Peyer's patch (tissue), 4 donors: ENCODE measurements at regions not wholly inside any gene's neighbourhood (a gene's known extent, or its start where the extent isn't known, plus 50 kb on each side); places are given as distances from the start of the nearest gene placed in this dataset.

ENCODE experiments used
- DNase-seq, 3 donors: peaks; one replicate each; pipeline ENCODE4 v3.0.0-alpha.2; 2017 to 2019
- H3K27ac ChIP-seq, 4 donors: fragments of 200-600 bp; sonication (generic); one replicate each; pipeline ENCODE4 v1.5.1; 2016 to 2019
- H3K27me3 ChIP-seq, 2 donors: fragments of 200-600 bp; sonication (generic); one replicate each; pipeline ENCODE4 v1.5.1; 2019
- H3K36me3 ChIP-seq, 3 donors: fragments of 200-600 bp; sonication (generic); one replicate each; pipeline ENCODE4 v1.5.1; 2016 to 2019
- H3K4me1 ChIP-seq, 4 donors: fragments of 200-600 bp; sonication (generic); one replicate each; pipeline ENCODE4 v1.5.1; 2016 to 2019
- H3K4me3 ChIP-seq, 4 donors: fragments of 200-600 bp; sonication (generic); 1 replicate in 3 of 4; 2 replicates in 1 of 4; pipeline ENCODE4 v1.5.1; 2016 to 2019; ENCODE audit warnings: mild to moderate bottlenecking in 1 of 4
- H3K9me3 ChIP-seq, 4 donors: fragments of 200-600 bp; sonication (generic); one replicate each; pipeline ENCODE4 v1.5.1; 2016 to 2019; ENCODE audit warnings: mild to moderate bottlenecking in 1 of 4
- CTCF ChIP-seq, 6 experiments: fragments of 450-650 bp in 4 of 6; fragments of 200-600 bp in 2 of 6; sonication (generic) in 1 of 6; IDR thresholded peaks; one replicate each; pipeline ENCODE4 v1.5.1; 2017 to 2019; ENCODE audit warnings: antibody characterized with exemption in 6 of 6, mild to moderate bottlenecking in 3 of 6, moderate library complexity in 1 of 6
- POLR2A ChIP-seq, 2 donors: fragments of 450-650 bp; IDR thresholded peaks; one replicate each; pipeline ENCODE4 v1.5.1; 2017; ENCODE audit warnings: antibody characterized with exemption in 2 of 2, mild to moderate bottlenecking in 2 of 2, moderate library complexity in 2 of 2

DNA sequence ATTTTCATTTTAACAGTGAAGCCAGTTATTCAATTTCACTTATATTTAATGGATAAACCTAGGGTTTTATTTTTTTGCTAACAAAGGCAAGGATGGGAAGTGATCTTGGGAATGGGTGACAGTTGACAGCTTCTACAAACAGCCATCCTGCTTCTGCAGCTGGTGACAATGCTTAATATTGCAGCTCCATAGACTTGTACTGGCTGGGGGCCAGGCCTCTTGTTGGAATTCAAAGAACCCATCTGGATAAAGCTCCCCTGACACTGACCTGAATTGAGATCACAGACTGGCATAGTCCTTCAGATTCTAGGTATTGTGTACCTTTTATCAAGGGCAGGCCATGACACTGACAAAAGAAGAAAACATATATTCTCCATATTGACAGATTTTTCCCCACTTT is 664.6 kb upstream of the FOXG1 start:
- DNase-seq = no peak
- H3K4me1 ChIP-seq = no peaks in the 10 kb centered on the region

GRCh38 chr14:28102814-28103213 is 663.8 kb upstream of the FOXG1 start:
- Histone ChIP-seq H3K27me3 (no peaks in the 10 kb centered on the region), H3K27ac (no peak overlapping the region), H3K4me3 (no peak overlapping the region), H3K4me1 (no peaks in the 10 kb centered on the region), H3K36me3 (no peaks in the 10 kb centered on the region), H3K9me3 (no peaks in the 10 kb centered on the region)
- no peak for DNase-seq
- TF ChIP-seq CTCF (IDR thresholded peaks at IDR 0.05) (no peak), POLR2A (IDR thresholded peaks at IDR 0.05) (no peak)

More for the DNA sequence above, 664.6 kb upstream of the FOXG1 start:
- Histone ChIP-seq H3K36me3 (no peaks in the 10 kb centered on the region), H3K4me3 (no peak overlapping the region), H3K27ac (no peak overlapping the region), H3K9me3 (no peaks in the 10 kb centered on the region), H3K27me3 (no peaks in the 10 kb centered on the region)
- no peak for TF ChIP-seq CTCF (IDR thresholded peaks at IDR 0.05)
- TF ChIP-seq POLR2A (IDR thresholded peaks at IDR 0.05) = no peak

DNA sequence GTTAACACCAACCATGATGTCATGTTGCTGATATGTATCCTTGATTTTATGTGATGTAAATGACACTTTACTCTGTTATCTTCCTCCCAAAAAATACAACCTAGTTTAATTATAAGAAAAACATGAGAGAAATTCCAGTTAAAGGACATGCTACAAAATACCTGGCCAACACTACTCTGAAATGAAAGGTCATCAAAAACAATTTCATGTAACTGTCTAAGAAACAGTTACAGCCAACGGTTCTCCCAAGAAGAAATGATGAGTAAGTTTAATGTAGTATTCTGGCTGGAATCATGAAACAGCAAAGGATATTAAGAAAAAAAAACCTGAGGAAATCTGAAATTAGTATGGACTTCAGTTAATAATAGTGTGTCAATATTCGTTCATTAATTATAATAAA is 653.3 kb upstream of the FOXG1 start:
- no peaks in the 10 kb centered on the region for H3K4me1 ChIP-seq
- no peaks in the 10 kb centered on the region for H3K36me3 ChIP-seq
- DNase-seq = no peak
- H3K27me3 ChIP-seq = no peaks in the 10 kb centered on the region
- no peak overlapping the region for H3K27ac ChIP-seq
- no peaks in the 10 kb centered on the region for H3K9me3 ChIP-seq
- TF ChIP-seq POLR2A (IDR thresholded peaks at IDR 0.05) (no peak), CTCF (IDR thresholded peaks at IDR 0.05) (no peak)
- H3K4me3 ChIP-seq = no peak overlapping the region

DNA sequence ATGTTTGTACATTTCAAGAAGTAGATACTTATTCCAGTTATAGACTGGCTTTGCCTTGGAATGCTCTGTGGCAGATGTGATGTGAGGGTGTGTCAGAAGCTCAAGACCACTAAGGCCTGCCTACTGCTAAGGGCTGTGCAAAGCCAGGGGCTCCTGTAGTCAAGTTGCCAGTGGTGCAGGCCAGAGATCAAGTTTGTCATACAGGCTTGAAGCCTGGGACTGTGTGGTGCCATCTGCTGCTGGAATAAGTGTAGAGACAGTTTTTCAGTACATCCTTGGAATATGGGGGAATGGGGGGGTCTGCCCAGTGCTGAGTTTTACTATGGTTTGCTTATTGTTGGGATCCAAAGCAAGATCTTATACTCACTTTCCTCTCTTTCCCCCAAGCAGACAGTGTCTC is 649.9 kb upstream of the FOXG1 start:
- Histone ChIP-seq H3K4me3 (no peak overlapping the region), H3K36me3 (no peaks in the 10 kb centered on the region), H3K4me1 (no peaks in the 10 kb centered on the region), H3K27ac (no peak overlapping the region), H3K27me3 (no peaks in the 10 kb centered on the region), H3K9me3 (no peaks in the 10 kb centered on the region)
- no peak for DNase-seq
- TF ChIP-seq CTCF (IDR thresholded peaks at IDR 0.05) (no peak), POLR2A (IDR thresholded peaks at IDR 0.05) (no peak)

DNA sequence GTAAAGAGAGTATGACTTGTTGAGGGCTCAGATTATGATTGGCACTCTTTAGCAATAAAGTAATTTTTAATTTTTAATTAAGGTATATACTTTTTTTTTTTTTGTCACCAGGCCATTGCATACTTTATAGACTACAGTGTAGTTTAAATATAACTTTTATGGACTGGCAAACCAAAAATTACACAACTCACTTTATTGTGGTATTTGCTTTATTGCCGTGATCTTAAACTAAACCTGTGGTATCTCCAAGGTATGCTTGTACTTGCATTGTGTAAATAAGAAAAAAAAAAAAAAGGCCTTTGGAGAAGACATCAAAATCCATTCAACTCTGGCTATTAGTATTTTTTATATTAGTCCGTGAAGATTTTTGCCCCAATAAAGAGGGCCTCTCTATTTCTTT is 646.7 kb upstream of the FOXG1 start:
- no peak for TF ChIP-seq POLR2A (IDR thresholded peaks at IDR 0.05)
- no peak for TF ChIP-seq CTCF (IDR thresholded peaks at IDR 0.05)
- no peak for DNase-seq
- Histone ChIP-seq H3K27me3 (no peaks in the 10 kb centered on the region), H3K4me3 (no peak overlapping the region), H3K27ac (no peak overlapping the region), H3K4me1 (no peaks in the 10 kb centered on the region), H3K36me3 (no peaks in the 10 kb centered on the region), H3K9me3 (no peaks in the 10 kb centered on the region)

GRCh38 chr14:28120391-28120790 is 646.2 kb upstream of the FOXG1 start:
- no peak overlapping the region for H3K27ac ChIP-seq
- no peak overlapping the region for H3K4me3 ChIP-seq
- no peak for DNase-seq
- no peaks in the 10 kb centered on the region for H3K4me1 ChIP-seq
- TF ChIP-seq CTCF (IDR thresholded peaks at IDR 0.05) (no peak), POLR2A (IDR thresholded peaks at IDR 0.05) (no peak)
- H3K27me3 ChIP-seq = no peaks in the 10 kb centered on the region
- no peaks in the 10 kb centered on the region for H3K9me3 ChIP-seq
- no peaks in the 10 kb centered on the region for H3K36me3 ChIP-seq
